Prostate gland (tissue), 2 donors: ENCODE measurements at regions not wholly inside any gene's neighbourhood (a gene's known extent, or its start where the extent isn't known, plus 50 kb on each side); places are given as distances from the start of the nearest gene placed in this dataset.

Source experiments
- DNase-seq: peaks from one replicate; pipeline ENCODE4 v3.0.0-alpha.2; 2019; ENCODE audit warnings: low spot score
- H3K27ac ChIP-seq, 2 donors: fragments of 200-600 bp; sonication (generic); 2 replicates each; pipeline ENCODE4 v1.5.1; 2017 to 2019
- H3K27me3 ChIP-seq: fragments of 200-600 bp; sonication (generic); replicated peaks from 2 replicates; pipeline ENCODE4 v1.5.1; 2019; ENCODE audit not compliant: insufficient read depth
- H3K36me3 ChIP-seq, 2 donors: fragments of 200-600 bp; sonication (generic); 1 replicate in 1 of 2; 2 replicates in 1 of 2; pipeline versions ENCODE4 v1.5.1 to v1.8.1; 2017 to 2019
- H3K4me1 ChIP-seq: fragments of 200-600 bp; sonication (generic); replicated peaks from 2 replicates; pipeline ENCODE4 v1.5.1; 2019
- H3K4me3 ChIP-seq, 2 donors: fragments of 200-600 bp; sonication (generic); 2 replicates each; pipeline ENCODE4 v1.5.1; 2017 to 2019
- H3K9me3 ChIP-seq: fragments of 200-600 bp; sonication (generic); 2 replicates; pipeline ENCODE4 v1.5.1; 2017
- POLR2A ChIP-seq: fragments of 450-650 bp; IDR thresholded peaks from one replicate; pipeline ENCODE4 v1.6.1; 2016; ENCODE audit warnings: antibody characterized with exemption, mild to moderate bottlenecking
- POLR2AphosphoS5 ChIP-seq: sonication (generic); formaldehyde crosslinking; IDR thresholded peaks from one replicate; pipeline ENCODE4 v1.6.1; 2017; ENCODE audit warnings: antibody characterized with exemption
- WGBS: methylation state at CpG from one replicate; pipeline ENCODE4 v1.1.5; 2018; 5-methylcytosine and 5-hydroxymethylcytosine counted together
- intact Hi-C: fragments of 100-400 bp; cut with DNase I; formaldehyde crosslinking; loops from one replicate; pipeline ENCODE4 v1.14.2; 2022
- TF ChIP-seq, protein P1 (sequence below), 4 experiments: fragments of 200-600 bp in 2 of 4; fragments of 450-650 bp in 2 of 4; sonication (generic) in 2 of 4; IDR thresholded peaks; 1 replicate in 3 of 4; 2 replicates in 1 of 4; pipeline ENCODE4 v1.5.1; 2016 to 2019; ENCODE audit warnings: antibody characterized with exemption in 4 of 4, mild to moderate bottlenecking in 2 of 4, moderate library complexity in 2 of 4

- H3K4me1 ChIP-seq: no peaks in the 10 kb centered on the region
- no peaks in the 10 kb centered on the region for H3K9me3 ChIP-seq
- no peaks in the 10 kb centered on the region for H3K36me3 ChIP-seq
- no peak for DNase-seq
- TF ChIP-seq, protein P1, sequence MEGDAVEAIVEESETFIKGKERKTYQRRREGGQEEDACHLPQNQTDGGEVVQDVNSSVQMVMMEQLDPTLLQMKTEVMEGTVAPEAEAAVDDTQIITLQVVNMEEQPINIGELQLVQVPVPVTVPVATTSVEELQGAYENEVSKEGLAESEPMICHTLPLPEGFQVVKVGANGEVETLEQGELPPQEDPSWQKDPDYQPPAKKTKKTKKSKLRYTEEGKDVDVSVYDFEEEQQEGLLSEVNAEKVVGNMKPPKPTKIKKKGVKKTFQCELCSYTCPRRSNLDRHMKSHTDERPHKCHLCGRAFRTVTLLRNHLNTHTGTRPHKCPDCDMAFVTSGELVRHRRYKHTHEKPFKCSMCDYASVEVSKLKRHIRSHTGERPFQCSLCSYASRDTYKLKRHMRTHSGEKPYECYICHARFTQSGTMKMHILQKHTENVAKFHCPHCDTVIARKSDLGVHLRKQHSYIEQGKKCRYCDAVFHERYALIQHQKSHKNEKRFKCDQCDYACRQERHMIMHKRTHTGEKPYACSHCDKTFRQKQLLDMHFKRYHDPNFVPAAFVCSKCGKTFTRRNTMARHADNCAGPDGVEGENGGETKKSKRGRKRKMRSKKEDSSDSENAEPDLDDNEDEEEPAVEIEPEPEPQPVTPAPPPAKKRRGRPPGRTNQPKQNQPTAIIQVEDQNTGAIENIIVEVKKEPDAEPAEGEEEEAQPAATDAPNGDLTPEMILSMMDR (IDR thresholded peaks at IDR 0.05): no peak
- TF ChIP-seq POLR2A (no peak), POLR2AphosphoS5 (no peak)
- no peaks in the 10 kb centered on the region for H3K27me3 ChIP-seq
- 95% methylated on average over 2 of the region's 2 CpGs for WGBS
- intact Hi-C loops: no loop called here
- H3K4me3 ChIP-seq: no peak overlapping the region
- H3K27ac ChIP-seq: no peak overlapping the region
Measured at GRCh38 chr3:178010306-178010705, 525.9 kb upstream of the KCNMB2 start.

DNA sequence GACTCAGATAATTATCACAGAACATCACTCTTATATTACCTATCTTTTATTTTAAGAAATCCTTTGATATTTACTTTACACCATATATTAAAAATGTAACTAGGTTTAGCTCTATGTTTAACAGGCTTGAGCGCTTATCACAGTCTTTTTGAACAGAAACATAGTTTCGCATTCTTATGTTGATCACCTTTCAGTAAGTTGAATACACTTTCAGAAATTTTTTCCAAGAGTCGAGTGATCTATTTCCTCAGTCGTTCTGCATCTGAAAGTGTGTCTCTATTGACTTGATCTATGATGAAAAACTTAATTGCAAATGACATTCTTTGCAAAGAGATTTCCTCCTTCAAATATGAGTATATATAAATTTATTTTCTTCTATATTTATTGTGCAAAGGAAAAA lies 516.6 kb upstream of the KCNMB2 start:
- no peaks in the 10 kb centered on the region for H3K27me3 ChIP-seq
- H3K9me3 ChIP-seq: no peaks in the 10 kb centered on the region
- no peaks in the 10 kb centered on the region for H3K4me1 ChIP-seq
- H3K36me3 ChIP-seq: no peaks in the 10 kb centered on the region
- no peak for DNase-seq
- WGBS: 85% methylated on average over 4 of the region's 4 CpGs
- no peak for TF ChIP-seq POLR2A
- TF ChIP-seq, protein P1 (IDR thresholded peaks at IDR 0.05): no peak
- no peak for TF ChIP-seq POLR2AphosphoS5
- no peak overlapping the region for H3K4me3 ChIP-seq
- intact Hi-C loops: no loop called here
- no peak overlapping the region for H3K27ac ChIP-seq

DNA sequence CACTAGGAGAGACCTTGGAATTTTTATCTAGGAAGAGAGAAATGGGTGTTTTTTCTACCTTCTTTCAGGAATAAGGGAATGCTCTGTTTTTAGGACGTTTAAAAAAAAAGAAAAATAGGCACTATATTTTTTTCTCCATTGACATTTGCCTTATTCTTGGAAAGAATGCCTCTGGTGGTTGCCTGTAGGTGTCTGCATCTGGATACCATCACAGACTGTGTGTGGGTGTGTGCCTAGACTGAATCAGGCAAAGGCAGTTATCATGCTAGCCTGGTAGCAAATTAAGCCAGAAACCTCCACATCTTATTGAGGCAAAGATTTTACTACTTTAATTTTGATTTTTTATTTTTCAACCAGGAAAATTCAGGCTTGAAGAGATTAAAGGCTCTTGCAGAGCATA lies 513.6 kb upstream of the KCNMB2 start:
- no peaks in the 10 kb centered on the region for H3K4me1 ChIP-seq
- DNase-seq: no peak
- no peaks in the 10 kb centered on the region for H3K27me3 ChIP-seq
- intact Hi-C loops: no loop called here
- no peaks in the 10 kb centered on the region for H3K36me3 ChIP-seq
- TF ChIP-seq POLR2A: no peak
- TF ChIP-seq, protein P1 (IDR thresholded peaks at IDR 0.05): no peak
- TF ChIP-seq POLR2AphosphoS5: no peak
- H3K4me3 ChIP-seq: no peak overlapping the region
- 88% methylated on average over 1 of the region's 1 CpG for WGBS
- no peak overlapping the region for H3K27ac ChIP-seq
- no peaks in the 10 kb centered on the region for H3K9me3 ChIP-seq

- Histone ChIP-seq H3K36me3 (no peaks in the 10 kb centered on the region), H3K4me1 (no peaks in the 10 kb centered on the region), H3K4me3 (no peak overlapping the region), H3K27me3 (no peaks in the 10 kb centered on the region), H3K27ac (no peak overlapping the region), H3K9me3 (no peaks in the 10 kb centered on the region)
- intact Hi-C loops: no loop called here
- no peak for DNase-seq
- 75% methylated on average over 1 of the region's 1 CpG for WGBS
- no peak for TF ChIP-seq POLR2AphosphoS5
- TF ChIP-seq, protein P1 (IDR thresholded peaks at IDR 0.05): no peak
- no peak for TF ChIP-seq POLR2A
Measured at GRCh38 chr3:178028933-178029332, 507.3 kb upstream of the KCNMB2 start.

DNA sequence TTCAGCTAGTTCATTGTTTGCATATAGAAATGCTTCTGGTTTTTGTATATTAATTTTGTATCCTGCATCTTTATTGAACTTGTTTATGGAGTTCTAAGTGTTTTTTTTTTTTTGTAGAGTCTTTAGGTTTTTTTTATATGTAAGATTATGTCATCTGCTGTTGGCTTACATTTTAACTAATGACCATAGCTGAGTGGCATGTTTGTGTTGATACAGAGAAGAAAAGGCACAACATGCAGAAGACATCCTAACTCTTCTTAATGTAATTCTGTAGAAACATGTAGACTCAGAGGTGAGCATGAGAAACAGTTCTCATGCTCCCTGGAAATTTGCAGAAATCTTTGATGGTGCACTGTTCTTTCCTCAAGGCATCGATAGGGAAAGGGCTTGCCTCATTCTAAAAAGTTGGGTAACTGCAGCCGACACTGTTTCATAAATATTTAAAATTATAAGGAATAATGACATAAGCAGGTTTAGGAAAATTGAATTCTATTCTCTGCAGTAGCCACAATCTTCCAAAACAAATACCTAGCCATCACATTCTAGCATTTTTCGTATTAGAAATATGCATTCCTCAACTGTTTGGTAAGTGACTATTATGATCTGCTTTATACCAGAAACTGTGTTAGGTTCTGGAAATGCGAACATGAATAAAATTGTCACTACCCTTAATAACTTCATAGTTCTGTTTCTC lies 499.6 kb upstream of the KCNMB2 start:
- DNase-seq: no peak
- Histone ChIP-seq H3K4me1 (no peaks in the 10 kb centered on the region), H3K27ac (no peak overlapping the region), H3K36me3 (no peaks in the 10 kb centered on the region), H3K9me3 (no peaks in the 10 kb centered on the region), H3K4me3 (no peak overlapping the region), H3K27me3 (no peaks in the 10 kb centered on the region)
- intact Hi-C loops: no loop called here
- TF ChIP-seq, protein P1 (IDR thresholded peaks at IDR 0.05): no peak
- 96% methylated on average over 4 of the region's 4 CpGs for WGBS
